HG03097 (cell line): ENCODE measurements at regions not wholly inside any gene's neighbourhood (a gene's known extent, or its start where the extent isn't known, plus 50 kb on each side); places are given as distances from the start of the nearest gene placed in this dataset.
"Not testable (repeated sequence)": the region's sequence is repeated elsewhere in the genome, so short reads cannot be mapped to it uniquely, and the experiment has no call there.

Experiments
- ATAC-seq: cut with Tn5 transposase; IDR thresholded peaks from one replicate; pipeline ENCODE4 v1.9.1; 2021; ENCODE audit not compliant: unreplicated experiment, low FRiP score

DNA sequence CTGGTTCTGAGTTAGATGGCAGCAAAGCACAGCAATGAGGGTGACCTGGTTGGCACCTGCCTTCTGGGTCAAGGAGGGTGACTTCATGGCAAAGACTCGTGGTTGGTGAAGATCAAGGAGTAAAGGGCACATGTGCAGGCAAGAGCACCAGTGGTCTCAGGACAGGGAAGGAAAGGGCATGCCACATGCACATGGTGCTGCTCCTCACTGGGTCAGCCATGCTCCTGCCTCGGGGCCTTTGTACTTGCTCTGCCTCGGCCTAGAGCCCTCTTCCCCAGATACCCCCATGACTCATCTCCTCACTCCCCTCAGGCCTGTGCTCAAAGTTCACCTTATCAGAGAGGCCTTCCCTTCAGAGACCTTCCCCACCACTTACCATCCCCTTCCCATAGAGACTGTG, 106.7 kb upstream of the KDM7A start:
- no peak for ATAC-seq

DNA sequence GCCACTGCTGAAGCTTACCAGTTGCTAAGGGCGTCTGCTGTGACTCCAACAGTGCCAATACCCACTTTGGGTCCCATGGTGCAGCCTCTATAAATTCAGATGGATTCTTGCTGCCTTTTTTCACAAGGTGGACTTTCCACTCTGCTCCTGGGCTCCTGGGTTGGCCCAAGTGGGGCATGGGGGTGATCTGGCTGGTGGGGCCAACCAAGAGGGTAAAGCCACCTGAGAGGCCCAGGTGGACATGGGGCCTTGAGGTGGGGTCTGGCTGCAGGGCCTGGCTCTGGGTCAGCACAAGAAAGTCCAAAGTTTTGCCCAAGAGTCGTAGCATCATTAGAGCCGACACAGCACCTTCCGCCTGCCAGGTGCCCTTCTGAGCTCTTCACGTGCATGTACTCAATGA, 105.2 kb upstream of the KDM7A start:
- no peak for ATAC-seq

DNA sequence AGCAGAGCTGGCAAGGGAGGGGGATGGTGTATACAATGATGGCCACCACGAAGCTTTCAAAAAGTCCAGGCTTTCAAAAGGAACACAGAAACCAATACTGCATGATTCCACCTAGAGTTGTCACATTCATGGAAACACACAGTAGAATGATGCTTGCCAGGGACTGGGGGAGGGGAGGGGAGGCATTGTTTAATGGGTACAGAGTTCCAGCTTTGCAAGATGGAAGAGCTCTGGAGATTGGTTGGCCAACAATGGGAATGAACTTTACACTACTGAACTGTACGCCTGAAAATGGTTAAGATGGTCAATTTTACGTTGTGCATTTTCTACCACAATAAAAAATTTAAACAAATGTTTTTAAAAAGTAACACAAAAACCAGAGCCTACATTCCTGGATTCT, 104.5 kb upstream of the KDM7A start:
- no peak for ATAC-seq

DNA sequence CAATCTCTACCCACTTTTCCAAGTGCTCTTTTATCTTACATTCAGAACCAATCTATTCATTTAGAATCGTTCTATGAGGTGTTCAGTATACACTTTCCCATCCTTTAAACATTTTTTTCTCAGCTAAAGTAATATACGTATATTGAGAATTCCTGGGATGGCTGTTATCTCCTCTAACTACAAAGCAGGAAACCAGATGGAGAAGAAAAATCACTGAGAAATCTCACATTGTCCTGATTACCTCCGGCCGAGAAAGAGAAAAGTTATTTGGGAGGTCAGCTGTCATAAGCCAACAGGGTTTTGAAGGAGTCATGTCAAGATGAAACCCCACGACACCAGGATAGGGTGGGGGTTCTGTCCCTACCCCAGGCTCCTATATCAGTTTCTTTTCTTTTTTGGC, 99.2 kb upstream of the KDM7A start:
- ATAC-seq = no peak

DNA sequence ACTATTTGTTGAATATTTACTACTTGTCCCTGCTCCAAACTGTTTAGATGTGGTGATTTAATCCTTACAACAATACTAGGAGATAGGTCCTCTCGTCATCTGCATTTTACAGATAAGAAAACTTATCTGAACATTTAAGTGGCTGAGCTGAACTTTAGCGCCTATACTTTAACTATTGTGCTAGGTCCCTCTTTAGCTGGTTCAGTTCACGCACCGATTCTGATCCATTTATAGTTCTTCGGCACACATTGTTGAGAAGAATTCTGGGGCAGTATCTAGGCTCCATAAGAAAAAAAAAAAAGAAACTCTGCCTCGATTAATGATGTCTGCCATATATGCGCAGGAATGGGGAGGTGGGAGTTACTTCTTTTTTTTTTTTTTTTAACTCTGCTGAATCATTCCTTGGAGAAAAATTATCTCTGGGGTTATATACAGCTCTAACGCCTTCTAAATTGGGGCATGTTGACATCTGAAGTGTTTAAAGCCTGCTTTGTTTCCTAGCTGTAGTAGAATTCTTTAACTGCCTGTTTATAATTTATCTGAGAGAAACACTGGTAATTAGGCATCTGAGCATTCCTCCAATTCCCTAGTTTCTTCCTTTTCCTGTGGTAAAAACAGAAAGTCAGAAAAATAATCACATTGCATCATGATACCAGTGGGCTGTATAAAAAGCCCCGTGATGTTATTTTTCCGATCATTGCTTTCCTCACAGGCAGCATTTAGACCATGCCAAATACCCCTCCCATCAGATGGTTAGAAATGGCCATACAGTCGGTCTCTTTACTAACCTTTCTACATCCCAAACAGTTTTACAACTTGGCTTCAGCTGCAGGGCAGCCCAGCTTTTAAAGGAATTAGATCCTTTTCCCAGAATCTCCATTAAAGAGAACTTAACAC, 98.5 kb upstream of the KDM7A start:
- ATAC-seq = no peak

DNA sequence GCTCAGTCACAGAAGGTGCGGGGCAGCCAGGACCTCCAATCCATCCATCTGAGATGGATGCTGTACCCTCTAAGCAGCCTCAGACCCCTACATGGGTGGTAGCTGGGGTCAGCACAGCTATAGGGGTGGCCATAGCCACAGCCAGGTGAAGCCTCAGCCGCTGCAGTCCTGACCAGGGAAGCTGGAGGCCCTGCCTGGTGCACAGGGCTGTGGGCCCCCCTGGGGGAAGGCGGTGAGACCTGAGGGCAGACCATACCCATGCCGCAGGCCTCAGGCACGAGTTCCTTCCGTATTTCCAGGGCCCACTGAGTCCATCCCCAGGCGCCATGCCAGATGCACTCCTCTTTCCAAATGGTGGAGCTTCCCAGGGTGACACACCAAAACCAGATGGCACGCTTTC, 96.6 kb upstream of the KDM7A start:
- no peak for ATAC-seq

DNA sequence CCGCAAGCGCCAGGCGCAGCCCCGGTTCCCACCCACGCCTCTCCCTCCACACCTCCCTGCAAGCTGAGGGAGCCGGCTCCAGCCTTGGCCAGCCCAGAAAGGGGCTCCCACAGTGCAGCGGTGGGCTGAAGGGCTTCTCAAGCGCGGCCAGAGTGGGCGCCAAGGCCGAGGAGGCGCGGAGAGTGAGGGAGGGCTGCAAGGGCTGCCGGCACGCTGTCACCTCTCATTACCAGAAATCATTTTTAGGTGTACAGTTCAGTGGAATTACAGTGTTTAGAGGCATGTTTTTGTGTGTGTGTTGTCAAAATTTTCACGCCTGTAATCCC, 94.8 kb upstream of the KDM7A start:
- not testable (repeated sequence) for ATAC-seq

DNA sequence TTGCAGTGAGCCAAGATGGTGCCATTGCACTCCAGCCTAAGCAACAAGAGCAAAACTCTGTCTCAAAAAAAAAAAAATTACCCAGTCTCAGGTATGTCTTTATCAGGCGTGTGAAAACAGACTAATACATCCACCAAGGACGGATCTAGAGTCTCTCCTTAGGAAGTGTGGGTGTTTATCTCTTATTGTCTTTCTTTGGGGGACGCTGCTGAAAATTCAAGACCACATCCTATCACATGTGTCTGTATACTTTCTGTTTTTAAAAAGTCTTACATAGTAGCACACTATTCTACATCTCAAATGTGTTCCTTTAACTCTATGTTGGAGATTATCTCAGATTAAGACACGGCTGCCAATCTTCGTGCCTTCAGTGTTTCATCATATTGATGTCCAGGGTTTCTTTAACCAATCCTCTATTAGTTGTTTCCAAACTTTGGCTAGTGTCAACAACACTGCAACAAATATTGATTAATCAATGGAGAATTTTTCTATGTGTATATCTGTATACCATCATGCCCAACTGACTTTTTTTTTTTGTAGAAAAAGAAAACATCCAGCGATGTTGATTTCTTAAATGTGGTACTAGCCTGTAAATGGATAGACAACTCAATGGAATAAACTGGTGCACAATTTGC, 92.3 kb upstream of the KDM7A start:
- no peak for ATAC-seq

DNA sequence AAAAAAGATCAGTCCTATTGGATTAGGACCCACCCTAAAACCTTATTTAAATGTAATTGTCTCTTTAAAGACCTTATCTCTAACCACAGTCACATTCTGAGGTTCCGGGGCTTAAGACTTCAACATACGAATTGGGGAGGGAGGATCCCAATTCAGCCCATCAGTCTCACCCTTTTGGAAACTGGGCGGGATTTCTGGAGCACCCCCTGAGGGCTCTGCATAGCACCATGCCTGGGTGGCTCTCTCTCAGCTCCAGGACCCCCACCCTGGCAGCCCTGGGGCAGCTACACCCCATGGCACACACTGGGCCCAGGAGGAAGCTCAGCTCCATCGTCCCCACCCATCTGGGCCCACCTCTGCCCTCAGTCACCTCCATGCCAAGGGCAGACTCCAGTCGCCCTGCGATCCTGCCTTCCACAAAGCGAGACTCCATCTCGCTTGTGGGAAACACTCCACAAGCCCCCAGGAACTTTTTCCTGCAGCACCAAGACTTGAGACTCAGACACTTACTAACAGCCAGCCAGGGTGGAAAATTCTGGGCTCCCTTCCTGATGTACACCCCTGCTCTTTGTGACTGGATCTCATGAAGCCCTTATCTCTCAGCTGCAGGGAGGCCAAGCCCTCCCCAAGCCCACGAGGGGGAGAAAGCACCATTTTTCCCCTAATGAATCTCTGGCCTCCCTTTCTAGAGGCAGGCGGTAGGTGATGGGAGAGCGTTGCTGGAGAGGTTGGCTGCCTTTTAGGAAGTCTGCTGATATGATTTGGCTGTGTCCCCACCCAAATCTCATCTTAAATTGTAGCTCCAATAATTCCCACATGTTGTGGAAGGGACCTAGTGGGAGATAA, 90.8 kb upstream of the KDM7A start:
- ATAC-seq = no peak

DNA sequence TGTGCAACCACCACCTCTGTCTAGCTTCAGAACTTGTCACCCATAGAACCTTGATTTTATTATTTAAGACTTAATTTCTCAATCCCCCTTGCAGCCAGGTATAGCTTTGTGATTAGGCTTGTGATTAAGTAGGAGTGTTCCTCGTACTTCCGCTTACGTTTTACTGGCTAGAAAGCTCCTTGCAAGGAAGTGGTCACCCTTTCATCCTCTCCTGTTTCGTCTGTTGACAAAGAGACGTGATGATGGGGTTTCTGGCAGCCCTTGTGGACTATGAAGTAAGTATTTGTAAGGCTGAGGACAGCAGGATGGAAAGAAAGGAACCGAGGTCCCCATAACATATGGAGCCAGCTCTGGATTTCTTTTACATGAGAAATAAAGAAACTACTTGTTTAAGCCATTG, 86.5 kb upstream of the KDM7A start:
- no peak for ATAC-seq

DNA sequence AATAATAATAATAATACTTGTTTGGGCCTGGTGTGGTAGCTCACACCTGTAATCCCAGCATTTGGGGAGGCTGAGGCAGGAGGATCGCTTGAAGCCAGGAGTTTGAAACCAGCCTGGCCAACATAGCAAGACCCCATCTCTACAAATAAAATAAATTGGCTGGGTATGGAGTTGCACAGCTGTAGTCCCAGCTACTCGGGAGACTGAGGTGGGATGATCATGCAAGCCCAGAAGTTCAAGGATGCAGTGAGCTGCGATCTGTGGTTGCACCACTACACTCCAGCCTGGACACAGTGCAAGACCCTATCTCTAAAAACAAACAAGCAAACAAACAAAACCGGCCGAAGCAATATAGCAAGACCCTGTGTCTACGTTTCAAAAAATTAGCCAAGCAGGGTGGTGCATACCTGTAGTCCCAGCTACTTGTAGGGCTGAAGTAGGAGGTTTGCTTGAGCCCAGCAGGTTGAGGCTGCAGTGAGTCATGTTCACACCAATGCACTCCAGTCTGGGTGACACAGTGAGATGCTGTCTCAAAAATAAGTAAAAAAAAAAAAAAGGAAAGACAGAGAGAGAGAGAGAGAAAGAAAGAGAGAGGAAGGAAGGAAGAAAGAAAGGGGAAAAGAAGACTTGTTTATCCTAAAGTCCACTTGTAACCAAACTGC, 85.6 kb upstream of the KDM7A start:
- ATAC-seq = no peak

DNA sequence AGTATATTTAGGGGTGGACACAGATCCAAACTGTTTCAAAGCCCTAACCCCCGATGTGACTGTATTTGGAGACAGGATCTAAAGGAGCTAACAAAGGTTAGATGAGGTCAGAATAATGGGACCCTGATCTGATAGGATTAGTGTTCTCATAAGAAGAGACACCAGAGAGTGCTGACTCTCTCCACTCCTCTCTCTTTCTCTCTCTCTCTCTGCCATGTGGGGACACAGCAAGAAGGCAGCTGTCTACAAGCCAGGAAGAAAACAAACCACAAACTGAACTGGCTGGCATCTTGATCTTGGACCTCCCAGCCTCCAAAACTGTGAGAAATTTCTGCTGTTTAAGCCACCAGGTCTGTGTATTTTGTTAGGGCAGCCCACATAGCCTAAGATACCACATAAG, 84.7 kb upstream of the KDM7A start:
- no peak for ATAC-seq

DNA sequence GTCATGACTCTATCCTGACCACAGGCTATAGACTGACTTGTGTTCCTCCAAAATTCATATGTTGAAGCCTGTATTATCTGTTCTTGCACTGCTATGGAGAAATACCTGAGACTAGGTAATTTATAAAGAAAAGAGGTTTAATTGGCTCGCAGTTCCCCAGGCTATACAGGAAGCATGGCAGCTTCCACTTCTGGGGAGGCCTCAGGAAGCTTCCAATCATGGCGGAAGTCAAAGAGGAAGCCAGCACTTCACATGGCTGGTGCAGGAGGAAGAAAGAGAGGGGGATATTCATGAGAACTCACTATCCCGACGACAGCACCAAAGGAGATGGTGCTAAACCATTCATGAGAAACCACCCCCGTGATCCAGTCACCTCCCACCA, 84.3 kb upstream of the KDM7A start:
- ATAC-seq = no peak

DNA sequence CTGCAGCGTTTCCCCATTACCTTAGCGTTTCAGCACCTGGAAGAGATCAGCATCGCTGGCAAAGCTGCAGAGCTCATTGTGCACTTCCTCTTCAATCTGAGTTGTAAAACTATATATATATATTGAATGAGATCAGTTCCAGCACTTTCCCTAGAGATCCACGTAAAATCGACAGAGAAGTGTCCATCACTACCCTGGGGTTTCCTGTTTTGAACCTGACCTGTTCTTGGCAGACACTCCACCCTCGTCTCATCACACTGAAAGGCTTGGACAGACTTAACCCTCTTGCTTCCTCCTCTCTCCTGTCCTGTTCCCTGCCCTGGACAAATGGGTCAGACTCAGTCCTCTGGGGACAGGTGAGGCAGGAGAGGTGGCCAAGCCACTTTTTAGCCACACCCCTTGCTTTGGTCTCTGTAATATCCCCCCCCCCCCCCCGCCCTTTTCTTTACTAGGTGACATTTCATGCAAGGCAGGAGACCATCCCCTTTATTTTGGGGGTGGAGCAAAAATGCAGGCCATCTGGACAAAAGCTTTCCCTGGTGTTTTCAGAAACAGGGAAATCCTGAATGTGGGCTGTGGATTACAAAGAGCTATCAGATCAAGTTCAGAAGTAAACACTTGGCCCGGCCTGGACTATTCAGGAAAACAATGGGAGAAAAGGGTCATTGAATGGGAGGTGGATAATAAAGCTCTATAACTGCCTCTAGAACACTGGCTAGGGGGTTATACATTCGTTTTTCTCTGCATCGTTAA, 83.7 kb upstream of the KDM7A start:
- no peak for ATAC-seq

DNA sequence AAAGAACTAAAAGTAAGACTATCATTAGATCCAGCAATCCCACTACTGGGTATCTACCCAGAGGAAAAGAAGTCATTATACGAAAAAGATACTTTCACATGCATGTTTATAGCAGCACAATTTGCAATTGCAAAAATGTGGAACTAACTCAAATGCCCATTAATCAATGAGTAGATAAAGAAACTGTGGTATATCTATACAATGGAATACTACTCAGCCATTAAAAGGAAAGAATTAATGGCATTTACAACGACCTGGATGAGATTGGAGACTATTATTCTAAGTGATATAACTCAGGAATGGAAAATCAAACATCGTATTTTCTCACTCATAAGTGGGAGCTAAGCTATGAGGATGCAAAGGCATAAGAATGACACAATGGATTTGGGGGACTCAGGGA, 80.5 kb upstream of the KDM7A start:
- not testable (repeated sequence) for ATAC-seq

DNA sequence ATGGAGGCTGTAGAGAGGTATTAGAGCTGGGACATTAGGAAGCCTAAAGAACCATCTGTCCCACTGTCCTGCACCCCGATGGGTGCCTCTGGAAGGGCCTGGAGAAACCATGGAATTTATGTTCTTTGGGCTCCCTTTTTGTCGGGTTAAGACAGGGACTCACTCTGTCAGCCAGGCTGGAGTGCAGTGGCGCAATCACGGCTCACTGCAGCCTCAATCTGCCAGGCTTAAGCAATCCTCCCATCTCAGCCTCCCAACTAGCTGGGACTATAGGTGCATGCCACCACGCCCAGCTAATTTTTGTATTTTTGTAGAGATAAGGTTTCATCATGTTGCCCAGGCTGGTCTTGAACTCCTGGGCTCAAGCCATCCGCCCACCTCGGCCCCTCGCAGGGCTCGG, 78.2 kb upstream of the KDM7A start:
- not testable (repeated sequence) for ATAC-seq

DNA sequence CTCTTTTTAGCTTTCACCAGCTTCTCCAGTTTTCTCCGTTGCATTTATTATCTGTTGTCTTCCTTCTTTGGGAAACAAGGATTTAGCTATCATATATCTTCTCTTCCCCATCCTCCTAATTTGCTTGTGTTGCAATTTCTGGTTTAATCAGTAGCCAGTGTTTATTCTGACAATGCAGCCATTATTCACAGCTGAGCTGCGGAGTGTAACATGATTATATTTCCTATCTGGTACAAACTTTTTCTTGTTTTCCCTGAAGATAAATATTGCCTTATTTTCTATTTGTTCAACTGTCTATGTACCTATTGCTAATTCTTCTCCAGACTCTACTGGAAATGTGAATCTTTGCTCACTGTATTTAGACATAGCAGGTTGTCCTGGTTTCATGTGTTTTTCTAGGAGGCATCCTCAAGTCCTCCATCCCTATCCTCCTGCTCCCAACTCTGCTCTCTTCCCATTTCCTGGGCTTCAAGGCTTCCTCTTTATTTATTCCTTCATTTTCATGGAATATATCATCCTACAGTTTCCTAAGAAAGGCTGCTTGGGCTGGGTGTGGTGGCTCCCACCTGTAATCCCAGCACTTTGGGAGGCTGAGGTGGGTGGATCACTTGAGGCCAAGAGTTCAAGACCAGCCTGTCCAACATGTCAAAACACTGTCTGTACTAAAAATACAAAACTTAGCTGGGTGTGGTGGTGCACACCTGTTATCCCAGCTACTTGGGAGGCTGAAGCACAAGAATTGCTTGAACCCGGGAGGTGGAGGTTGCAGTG, 72.4 kb upstream of the KDM7A start:
- ATAC-seq = no peak

DNA sequence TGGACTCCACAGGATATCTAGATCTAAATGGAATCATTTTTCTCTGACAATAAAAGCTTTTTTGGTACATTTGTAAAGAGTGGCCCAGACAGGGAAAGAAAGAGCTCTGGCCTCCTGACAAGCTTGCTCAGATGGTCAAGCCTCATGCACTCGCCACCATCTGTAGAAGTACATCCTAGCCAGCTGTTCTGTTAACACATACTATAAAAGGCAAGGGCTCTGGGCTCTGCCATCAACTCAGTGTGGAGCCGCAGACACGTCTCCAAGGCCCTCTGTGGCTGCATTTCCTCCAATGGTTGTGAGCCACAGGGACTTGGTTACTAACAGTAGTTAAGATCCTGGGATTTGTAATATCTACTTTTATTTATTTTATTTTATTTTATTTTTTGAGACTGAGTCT, 70.8 kb upstream of the KDM7A start:
- ATAC-seq = no peak

DNA sequence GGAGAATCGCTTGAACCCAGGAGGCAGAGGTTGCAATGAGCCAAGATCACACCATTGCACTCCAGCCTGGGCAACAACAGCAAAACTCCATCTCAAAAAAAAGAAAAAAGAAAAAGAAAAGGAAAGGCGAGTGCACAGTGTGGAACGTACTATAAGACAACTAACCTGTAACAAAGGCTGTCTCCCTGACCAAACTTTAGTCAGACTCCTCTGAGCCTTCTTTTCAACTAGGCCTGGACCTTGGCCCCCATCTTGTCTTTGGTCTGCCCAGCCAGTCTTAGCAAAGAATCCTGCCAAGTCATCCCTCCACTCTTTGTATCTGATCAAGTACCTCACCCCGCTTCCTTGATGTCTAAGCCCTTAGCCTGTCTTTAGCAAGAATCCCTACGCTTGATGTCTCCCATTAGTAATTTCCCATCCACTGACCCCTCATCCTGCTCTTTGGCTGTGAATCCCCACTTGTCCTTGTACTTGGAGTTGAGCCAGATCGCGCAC, 68.9 kb upstream of the KDM7A start:
- ATAC-seq = no peak
